Ovary (tissue), 3 donors: ENCODE measurements at regions not wholly inside any gene's neighbourhood (a gene's known extent, or its start where the extent isn't known, plus 50 kb on each side); places are given as distances from the start of the nearest gene placed in this dataset.

ENCODE experiments used
- CTCF ChIP-seq, 3 donors: fragments of 450-650 bp in 2 of 3; fragments of 200-600 bp in 1 of 3; IDR thresholded peaks; one replicate each; pipeline versions ENCODE4 v1.5.1 to v1.8.0; 2016 to 2022; ENCODE audit warnings: antibody characterized with exemption in 3 of 3, mild to moderate bottlenecking in 1 of 3
- EP300 ChIP-seq: sonication (generic); formaldehyde crosslinking; IDR thresholded peaks from one replicate; pipeline ENCODE4 v1.6.1; 2017; ENCODE audit warnings: antibody characterized with exemption
- donor health status: DM: no; HTN: no; CAD: no.

GRCh38 chr9:14366076-14366475, 52.1 kb upstream of the NFIB start:
- TF ChIP-seq CTCF (IDR thresholded peaks at IDR 0.05) = no peak
- TF ChIP-seq EP300 = no peak
